Lower leg skin (tissue), 3 donors: ENCODE measurements at regions not wholly inside any gene's neighbourhood (a gene's known extent, or its start where the extent isn't known, plus 50 kb on each side); places are given as distances from the start of the nearest gene placed in this dataset.

ENCODE experiments used
- CTCF ChIP-seq, 3 donors: fragments of 450-650 bp; IDR thresholded peaks; one replicate each; pipeline ENCODE4 v1.5.1; 2016; ENCODE audit warnings: antibody characterized with exemption in 3 of 3, mild to moderate bottlenecking in 3 of 3, moderate library complexity in 2 of 3
- POLR2A ChIP-seq, 2 donors: fragments of 450-650 bp; IDR thresholded peaks; one replicate each; pipeline ENCODE4 v1.6.1; 2016 to 2017; ENCODE audit warnings: antibody characterized with exemption in 2 of 2, mild to moderate bottlenecking in 1 of 2, moderate library complexity in 1 of 2

- TF ChIP-seq POLR2A (IDR thresholded peaks at IDR 0.05) (no peak), CTCF (IDR thresholded peaks at IDR 0.05) (no peak)
Observed at GRCh38 chr14:94868772-94869072, 98.8 kb upstream of the GSC start.
